ENCODE measurements at regions not wholly inside any gene's neighbourhood (a gene's known extent, or its start where the extent isn't known, plus 50 kb on each side); places are given as distances from the start of the nearest gene placed in this dataset.

- TF ChIP-seq CTCF (IDR thresholded peaks at IDR 0.05; ENCODE audit: poor library complexity) (no peak), EZH2 (IDR thresholded peaks at IDR 0.05; ENCODE audit: borderline replicate concordance) (no peak), EZH2phosphoT487 (IDR thresholded peaks at IDR 0.05; ENCODE audit: low read depth, severe bottlenecking, unreplicated experiment) (no peak)
Measured at GRCh38 chr13:80585531-80585930, 244.6 kb upstream of the SPRY2 start.

All from hepatocyte (in vitro differentiated cells).